Right atrium auricular region (tissue), 2 donors: ENCODE measurements at regions not wholly inside any gene's neighbourhood (a gene's known extent, or its start where the extent isn't known, plus 50 kb on each side); places are given as distances from the start of the nearest gene placed in this dataset.

Experiments
- DNase-seq: peaks from one replicate; pipeline ENCODE4 v3.0.0-alpha.2; 2019; ENCODE audit warnings: low spot score
- H3K27ac ChIP-seq, 2 donors: fragments of 200-600 bp; sonication (generic); 1 replicate in 1 of 2; 2 replicates in 1 of 2; pipeline ENCODE4 v1.5.1; 2016 to 2019
- H3K27me3 ChIP-seq, 2 donors: fragments of 200-600 bp; sonication (generic); one replicate each; pipeline versions ENCODE4 v1.5.1 to v1.6.0; 2017 to 2019
- H3K36me3 ChIP-seq: fragments of 200-600 bp; sonication (generic); one replicate; pipeline ENCODE4 v1.5.1; 2016
- H3K4me1 ChIP-seq, 2 donors: fragments of 200-600 bp; sonication (generic); one replicate each; pipeline versions ENCODE4 v1.5.1 to v1.6.0; 2017 to 2019
- H3K4me3 ChIP-seq, 2 donors: fragments of 200-600 bp; sonication (generic); 1 replicate in 1 of 2; 2 replicates in 1 of 2; pipeline ENCODE4 v1.5.1; 2017 to 2019; ENCODE audit warnings: mild to moderate bottlenecking in 1 of 2, moderate library complexity in 1 of 2
- H3K9me3 ChIP-seq, 2 donors: fragments of 200-600 bp; sonication (generic); one replicate each; pipeline ENCODE4 v1.5.1; 2019
- CTCF ChIP-seq, 2 donors: fragments of 200-600 bp; sonication (generic); IDR thresholded peaks; one replicate each; pipeline ENCODE4 v1.5.1; 2019; ENCODE audit warnings: antibody characterized with exemption in 2 of 2

- Histone ChIP-seq H3K27me3 (no peaks in the 10 kb centered on the region), H3K36me3 (no peaks in the 10 kb centered on the region), H3K4me1 (no peaks in the 10 kb centered on the region), H3K4me3 (no peak overlapping the region), H3K9me3 (no peaks in the 10 kb centered on the region), H3K27ac (no peak overlapping the region)
- TF ChIP-seq CTCF (IDR thresholded peaks at IDR 0.05), result no peak
- DNase-seq, result no peak
Measured at GRCh38 chr6:103872233-103872632, 987.5 kb downstream of the HACE1 start.

GRCh38 chr6:103870970-103871369 lies 988.7 kb downstream of the HACE1 start:
- Histone ChIP-seq H3K27ac (no peak overlapping the region), H3K9me3 (no peaks in the 10 kb centered on the region), H3K36me3 (no peaks in the 10 kb centered on the region), H3K27me3 (no peaks in the 10 kb centered on the region), H3K4me1 (no peaks in the 10 kb centered on the region), H3K4me3 (no peak overlapping the region)
- DNase-seq, result no peak
- TF ChIP-seq CTCF (IDR thresholded peaks at IDR 0.05), result no peak

- H3K27me3 ChIP-seq, result no peaks in the 10 kb centered on the region
- H3K9me3 ChIP-seq, result no peaks in the 10 kb centered on the region
- H3K4me1 ChIP-seq, result no peaks in the 10 kb centered on the region
- H3K27ac ChIP-seq, result no peak overlapping the region
- no peak overlapping the region for H3K4me3 ChIP-seq
- no peak for DNase-seq
- no peaks in the 10 kb centered on the region for H3K36me3 ChIP-seq
- no peak for TF ChIP-seq CTCF (IDR thresholded peaks at IDR 0.05)
Measured at GRCh38 chr6:103862297-103862696, 997.4 kb downstream of the HACE1 start.

GRCh38 chr6:103858003-103858402 lies 1001.7 kb downstream of the HACE1 start:
- no peaks in the 10 kb centered on the region for H3K36me3 ChIP-seq
- H3K9me3 ChIP-seq, result no peaks in the 10 kb centered on the region
- no peak for DNase-seq
- H3K4me3 ChIP-seq, result no peak overlapping the region
- TF ChIP-seq CTCF (IDR thresholded peaks at IDR 0.05), result no peak
- H3K27ac ChIP-seq, result no peak overlapping the region
- no peaks in the 10 kb centered on the region for H3K27me3 ChIP-seq
- H3K4me1 ChIP-seq, result no peaks in the 10 kb centered on the region

GRCh38 chr6:103855750-103856149 lies 1004.0 kb downstream of the HACE1 start:
- Histone ChIP-seq H3K27ac (no peak overlapping the region), H3K4me1 (no peaks in the 10 kb centered on the region), H3K4me3 (no peak overlapping the region), H3K9me3 (no peaks in the 10 kb centered on the region), H3K36me3 (no peaks in the 10 kb centered on the region), H3K27me3 (no peaks in the 10 kb centered on the region)
- no peak for DNase-seq
- no peak for TF ChIP-seq CTCF (IDR thresholded peaks at IDR 0.05)

GRCh38 chr6:103854059-103854458 lies 1005.7 kb downstream of the HACE1 start:
- Histone ChIP-seq H3K27me3 (no peaks in the 10 kb centered on the region), H3K9me3 (no peaks in the 10 kb centered on the region), H3K36me3 (no peaks in the 10 kb centered on the region), H3K27ac (no peak overlapping the region), H3K4me3 (no peak overlapping the region), H3K4me1 (no peaks in the 10 kb centered on the region)
- TF ChIP-seq CTCF (IDR thresholded peaks at IDR 0.05), result no peak
- DNase-seq, result no peak
